WI38 (cell line): ENCODE measurements at regions not wholly inside any gene's neighbourhood (a gene's known extent, or its start where the extent isn't known, plus 50 kb on each side); places are given as distances from the start of the nearest gene placed in this dataset.

Experiments used
- H3K4me3 ChIP-seq: 2 replicates; pipeline ENCODE4 v1.5.1; 2011; ENCODE audit warnings: low read depth, mild to moderate bottlenecking, control low read depth, low read length
- TF ChIP-seq, protein P1 (sequence below): IDR thresholded peaks from 2 replicates; pipeline ENCODE4 v1.5.1; 2012; ENCODE audit warnings: low read depth, mild to moderate bottlenecking, control low read depth, low read length

DNA sequence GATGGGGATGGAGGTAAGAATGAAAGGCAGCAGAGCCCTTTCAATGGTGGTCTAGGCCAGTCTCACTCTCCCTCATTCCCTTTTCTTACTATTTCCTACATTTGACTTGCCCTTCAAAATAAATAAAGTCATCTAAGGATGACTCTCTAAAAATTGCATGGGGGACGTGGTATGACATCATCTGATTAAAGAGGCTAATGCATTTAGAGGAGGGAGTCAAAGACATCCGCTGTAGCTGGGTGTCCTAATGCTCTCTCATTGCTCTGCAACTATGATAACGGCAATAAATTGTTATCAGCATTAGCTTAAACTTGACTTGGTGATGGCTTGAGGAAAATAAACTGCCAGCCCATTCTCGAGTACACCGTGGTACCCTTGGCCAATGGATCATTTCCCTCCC lies 225.6 kb upstream of the PBX1 start:
- TF ChIP-seq, protein P1, sequence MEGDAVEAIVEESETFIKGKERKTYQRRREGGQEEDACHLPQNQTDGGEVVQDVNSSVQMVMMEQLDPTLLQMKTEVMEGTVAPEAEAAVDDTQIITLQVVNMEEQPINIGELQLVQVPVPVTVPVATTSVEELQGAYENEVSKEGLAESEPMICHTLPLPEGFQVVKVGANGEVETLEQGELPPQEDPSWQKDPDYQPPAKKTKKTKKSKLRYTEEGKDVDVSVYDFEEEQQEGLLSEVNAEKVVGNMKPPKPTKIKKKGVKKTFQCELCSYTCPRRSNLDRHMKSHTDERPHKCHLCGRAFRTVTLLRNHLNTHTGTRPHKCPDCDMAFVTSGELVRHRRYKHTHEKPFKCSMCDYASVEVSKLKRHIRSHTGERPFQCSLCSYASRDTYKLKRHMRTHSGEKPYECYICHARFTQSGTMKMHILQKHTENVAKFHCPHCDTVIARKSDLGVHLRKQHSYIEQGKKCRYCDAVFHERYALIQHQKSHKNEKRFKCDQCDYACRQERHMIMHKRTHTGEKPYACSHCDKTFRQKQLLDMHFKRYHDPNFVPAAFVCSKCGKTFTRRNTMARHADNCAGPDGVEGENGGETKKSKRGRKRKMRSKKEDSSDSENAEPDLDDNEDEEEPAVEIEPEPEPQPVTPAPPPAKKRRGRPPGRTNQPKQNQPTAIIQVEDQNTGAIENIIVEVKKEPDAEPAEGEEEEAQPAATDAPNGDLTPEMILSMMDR, result no peak
- H3K4me3 ChIP-seq, result no peak overlapping the region

DNA sequence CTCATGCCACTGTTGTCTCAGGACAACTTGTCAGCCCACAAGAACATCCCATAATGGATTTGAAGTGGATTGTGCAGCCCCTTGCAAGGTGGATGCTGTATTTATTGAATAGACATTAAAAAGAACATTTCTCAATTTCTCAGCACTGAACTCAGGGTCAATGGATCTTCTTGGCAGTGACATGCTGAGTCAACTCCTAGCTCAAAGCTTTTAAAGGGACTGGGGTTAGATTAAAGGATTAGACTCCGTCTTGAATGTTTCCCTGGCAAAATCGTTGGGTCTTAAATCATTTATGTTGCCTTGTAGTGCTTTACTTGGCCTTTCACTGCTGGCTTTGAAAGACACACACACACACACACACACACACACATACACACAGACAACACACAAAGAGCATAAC lies 221.6 kb upstream of the PBX1 start:
- TF ChIP-seq, protein P1, result no peak
- H3K4me3 ChIP-seq, result no peak overlapping the region

DNA sequence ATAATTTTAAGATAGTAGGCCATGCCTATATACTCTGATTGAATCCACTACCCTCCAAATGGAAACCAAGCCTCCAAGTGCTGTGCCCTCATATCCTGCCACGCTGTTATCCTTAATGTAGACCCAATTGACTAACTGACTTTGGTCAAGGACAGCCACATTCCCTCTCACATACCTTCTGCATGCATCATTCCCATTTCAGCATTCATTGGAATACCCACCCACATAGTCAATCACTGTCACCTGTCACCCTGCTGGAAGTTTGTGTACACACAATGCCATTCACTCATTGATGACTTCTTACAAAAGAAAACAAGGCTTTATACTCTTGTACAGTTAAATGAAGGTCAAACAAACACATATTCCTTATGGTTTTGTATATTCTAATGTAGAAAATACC lies 221.1 kb upstream of the PBX1 start:
- TF ChIP-seq, protein P1, result no peak
- H3K4me3 ChIP-seq, result no peak overlapping the region

DNA sequence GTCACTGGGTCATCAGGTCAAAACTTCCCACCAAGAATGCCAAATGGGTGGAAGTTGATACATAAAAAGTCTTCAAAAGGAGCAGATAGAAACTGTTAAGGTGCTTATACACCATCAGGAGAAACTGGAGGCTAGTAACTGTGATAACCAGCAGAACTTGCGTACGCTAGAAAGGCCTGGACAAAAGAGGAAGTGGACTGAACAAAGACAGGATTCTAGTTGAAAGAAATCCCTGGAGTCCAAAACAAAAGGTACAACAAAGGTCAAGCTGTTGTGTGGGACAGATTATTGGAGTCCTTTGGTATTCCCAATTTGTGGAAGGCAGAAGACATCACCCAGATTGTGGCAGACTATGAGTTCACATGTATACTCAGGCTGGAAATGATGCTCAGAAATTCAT lies 215.8 kb upstream of the PBX1 start:
- no peak overlapping the region for H3K4me3 ChIP-seq
- TF ChIP-seq, protein P1, result no peak

DNA sequence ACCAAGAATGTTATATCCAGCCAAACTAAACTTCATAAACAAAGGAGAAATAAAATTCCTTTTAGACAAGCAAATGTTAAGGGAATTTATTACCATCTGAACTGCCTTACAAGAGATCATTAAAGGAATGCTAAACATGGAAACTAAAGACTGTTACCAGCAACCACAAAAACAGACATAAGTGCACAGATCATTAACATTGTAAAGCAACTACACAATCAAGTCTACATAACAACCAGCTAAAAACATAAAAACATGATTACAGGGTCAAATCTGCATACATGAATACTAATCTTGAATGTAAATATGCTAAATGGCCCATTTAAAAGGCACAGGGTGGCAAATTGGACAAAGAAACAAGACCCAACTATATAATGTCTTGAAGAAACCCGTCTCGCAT lies 211.0 kb upstream of the PBX1 start:
- H3K4me3 ChIP-seq, result no peak overlapping the region
- TF ChIP-seq, protein P1, result no peak

DNA sequence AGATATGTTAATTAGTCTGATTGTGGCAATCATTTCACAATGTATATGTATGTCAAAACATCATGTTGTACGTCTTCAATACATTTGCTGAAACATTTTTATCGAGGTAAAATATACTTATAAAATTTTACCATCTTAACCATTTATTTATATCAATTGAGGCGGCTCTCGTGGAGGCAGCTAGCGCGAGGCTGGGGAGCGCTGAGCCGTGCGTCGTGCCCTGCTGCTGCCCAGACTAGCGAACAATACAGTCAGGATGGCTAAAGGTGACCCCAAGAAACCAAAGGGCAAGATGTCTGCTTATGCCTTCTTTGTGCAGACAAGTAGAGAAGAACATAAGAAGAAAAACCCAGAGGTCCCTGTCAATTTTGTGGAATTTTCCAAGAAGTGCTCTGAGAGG lies 202.5 kb upstream of the PBX1 start:
- TF ChIP-seq, protein P1, result no peak

DNA sequence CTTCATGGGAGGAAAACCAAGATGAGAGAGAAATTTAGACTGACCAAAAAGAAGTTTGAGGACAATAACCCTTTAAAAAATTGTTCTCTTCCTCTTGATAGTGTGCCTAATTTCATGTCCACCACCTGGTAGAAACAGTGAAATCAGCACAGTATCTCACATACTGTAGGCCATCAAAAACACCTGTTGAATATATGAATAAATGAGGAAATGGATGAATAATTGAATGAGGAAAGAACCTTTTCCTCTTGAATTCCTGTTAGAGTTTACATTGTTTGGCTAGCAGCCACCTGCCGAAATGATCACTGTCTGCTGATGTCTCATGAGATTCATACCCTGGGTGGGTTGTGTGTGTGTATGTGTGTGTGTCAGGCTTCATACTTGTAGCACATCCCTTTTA lies 198.7 kb upstream of the PBX1 start:
- TF ChIP-seq, protein P1, result no peak
- no peak overlapping the region for H3K4me3 ChIP-seq

More for the DNA sequence above, 202.5 kb upstream of the PBX1 start:
- no peak overlapping the region for H3K4me3 ChIP-seq
